Prostate gland (tissue), 2 donors: ENCODE measurements at regions not wholly inside any gene's neighbourhood (a gene's known extent, or its start where the extent isn't known, plus 50 kb on each side); places are given as distances from the start of the nearest gene placed in this dataset.

Experiments
- CTCF ChIP-seq, 4 experiments: fragments of 200-600 bp in 2 of 4; fragments of 450-650 bp in 2 of 4; sonication (generic) in 2 of 4; IDR thresholded peaks; 1 replicate in 3 of 4; 2 replicates in 1 of 4; pipeline ENCODE4 v1.5.1; 2016 to 2019; ENCODE audit warnings: antibody characterized with exemption in 4 of 4, mild to moderate bottlenecking in 2 of 4, moderate library complexity in 2 of 4
- POLR2A ChIP-seq: fragments of 450-650 bp; IDR thresholded peaks from one replicate; pipeline ENCODE4 v1.6.1; 2016; ENCODE audit warnings: antibody characterized with exemption, mild to moderate bottlenecking
- POLR2AphosphoS5 ChIP-seq: sonication (generic); formaldehyde crosslinking; IDR thresholded peaks from one replicate; pipeline ENCODE4 v1.6.1; 2017; ENCODE audit warnings: antibody characterized with exemption

- TF ChIP-seq CTCF (IDR thresholded peaks at IDR 0.05) (no peak), POLR2A (no peak), POLR2AphosphoS5 (no peak)
Measured at GRCh38 chr18:70649683-70650082, 360.8 kb downstream of the SOCS6 start.
